GM18909 (cell line): ENCODE measurements at regions not wholly inside any gene's neighbourhood (a gene's known extent, or its start where the extent isn't known, plus 50 kb on each side); places are given as distances from the start of the nearest gene placed in this dataset.
"Not testable (repeated sequence)": the region's sequence is repeated elsewhere in the genome, so short reads cannot be mapped to it uniquely, and the experiment has no call there.

Source experiments
- ATAC-seq: cut with Tn5 transposase; IDR thresholded peaks from one replicate; pipeline ENCODE4 v1.9.1; 2021; ENCODE audit warnings: mild to moderate bottlenecking; ENCODE audit not compliant: unreplicated experiment, poor library complexity

GRCh38 chr7:16106300-16106699 lies 315.0 kb downstream of the CRPPA start:
- no peak for ATAC-seq

GRCh38 chr7:16099302-16099849 lies 322.0 kb downstream of the CRPPA start:
- ATAC-seq = no peak

GRCh38 chr7:16098585-16099179 lies 322.7 kb downstream of the CRPPA start:
- ATAC-seq = no peak

GRCh38 chr7:16098058-16098457 lies 323.3 kb downstream of the CRPPA start:
- ATAC-seq = no peak

GRCh38 chr7:16095171-16095950 lies 326.0 kb downstream of the CRPPA start:
- no peak for ATAC-seq

GRCh38 chr7:16094651-16095050 lies 326.7 kb downstream of the CRPPA start:
- ATAC-seq = no peak

- no peak for ATAC-seq
These were observed 328.6 kb downstream of the CRPPA start for GRCh38 chr7:16092711-16093110.

- no peak for ATAC-seq
These were observed 329.5 kb downstream of the CRPPA start for GRCh38 chr7:16091701-16092310.

GRCh38 chr7:16089801-16090200 lies 331.5 kb downstream of the CRPPA start:
- ATAC-seq = no peak

- ATAC-seq = no peak
These were observed 332.1 kb downstream of the CRPPA start for GRCh38 chr7:16089191-16089590.

- no peak for ATAC-seq
These were observed 334.6 kb downstream of the CRPPA start for GRCh38 chr7:16086743-16087142.

GRCh38 chr7:16085780-16086179 lies 335.6 kb downstream of the CRPPA start:
- ATAC-seq = not testable (repeated sequence)

GRCh38 chr7:16084875-16085274 lies 336.5 kb downstream of the CRPPA start:
- ATAC-seq = no peak

- no peak for ATAC-seq
These were observed 337.0 kb downstream of the CRPPA start for GRCh38 chr7:16084370-16084769.

- ATAC-seq = no peak
These were observed 337.4 kb downstream of the CRPPA start for GRCh38 chr7:16083931-16084330.

GRCh38 chr7:16080131-16080530 lies 341.2 kb downstream of the CRPPA start:
- no peak for ATAC-seq

- ATAC-seq = no peak
These were observed 341.6 kb downstream of the CRPPA start for GRCh38 chr7:16079723-16080122.

- ATAC-seq = peak; percentile 83
These were observed 343.0 kb downstream of the CRPPA start for GRCh38 chr7:16078076-16078952.

- ATAC-seq = peak; percentile 85
These were observed 350.0 kb downstream of the CRPPA start for GRCh38 chr7:16071246-16071857.

GRCh38 chr7:16070806-16071205 lies 350.5 kb downstream of the CRPPA start:
- no peak for ATAC-seq
